ENCODE measurements at regions not wholly inside any gene's neighbourhood (a gene's known extent, or its start where the extent isn't known, plus 50 kb on each side); places are given as distances from the start of the nearest gene placed in this dataset.

- TF ChIP-seq CTCF (IDR thresholded peaks at IDR 0.05), result no peak
- TF ChIP-seq POLR2A (IDR thresholded peaks at IDR 0.05), result no peak
Measured at GRCh38 chr13:109533350-109533749, 253.0 kb downstream of the IRS2 start.
